ENCODE measurements at regions not wholly inside any gene's neighbourhood (a gene's known extent, or its start where the extent isn't known, plus 50 kb on each side); places are given as distances from the start of the nearest gene placed in this dataset.

- TF ChIP-seq CTCF (IDR thresholded peaks at IDR 0.05) = no peak
- no peak for TF ChIP-seq EZH2 (IDR thresholded peaks at IDR 0.05)
Observed at GRCh38 chr14:62189698-62190097, 427.5 kb downstream of the SNAPC1 start.

Data from neural progenitor cell (in vitro differentiated cells).